Frontal cortex (tissue), 3 donors: ENCODE measurements at regions not wholly inside any gene's neighbourhood (a gene's known extent, or its start where the extent isn't known, plus 50 kb on each side); places are given as distances from the start of the nearest gene placed in this dataset.

Experiments
- DNase-seq, 2 donors: peaks; one replicate each; pipeline ENCODE4 v3.0.0; 2012; ENCODE audit warnings: low spot score in 2 of 2
- FAIRE-seq: peaks from 2 replicates; lab custom pipeline; 2012; peaks lifted over from hg19 to GRCh38; lab: Jason Lieb, UNC
- donor health status: control.
- donor health status: control.
- donor health status: control.

DNA sequence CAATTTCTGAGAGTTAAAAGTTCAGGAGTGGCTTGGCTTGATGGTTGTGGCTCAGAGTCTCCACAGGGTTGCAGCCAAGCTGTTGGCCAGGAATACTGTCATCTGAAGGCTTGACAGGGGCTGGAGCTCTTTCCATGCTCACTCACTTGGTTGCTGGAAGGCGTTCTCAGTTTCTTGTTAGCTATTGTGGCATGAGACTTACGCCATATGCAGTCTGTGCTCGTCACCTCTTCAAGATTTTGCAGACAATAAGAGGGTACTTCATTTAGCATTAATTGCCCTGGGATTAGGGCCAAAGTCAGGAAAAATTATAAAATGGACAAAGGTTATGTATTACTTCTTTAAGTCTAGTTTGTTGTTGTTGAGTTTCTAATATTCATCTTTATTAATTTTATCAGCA is 380.6 kb upstream of the MAP3K7 start:
- no peak for FAIRE-seq
- no peak for DNase-seq

DNA sequence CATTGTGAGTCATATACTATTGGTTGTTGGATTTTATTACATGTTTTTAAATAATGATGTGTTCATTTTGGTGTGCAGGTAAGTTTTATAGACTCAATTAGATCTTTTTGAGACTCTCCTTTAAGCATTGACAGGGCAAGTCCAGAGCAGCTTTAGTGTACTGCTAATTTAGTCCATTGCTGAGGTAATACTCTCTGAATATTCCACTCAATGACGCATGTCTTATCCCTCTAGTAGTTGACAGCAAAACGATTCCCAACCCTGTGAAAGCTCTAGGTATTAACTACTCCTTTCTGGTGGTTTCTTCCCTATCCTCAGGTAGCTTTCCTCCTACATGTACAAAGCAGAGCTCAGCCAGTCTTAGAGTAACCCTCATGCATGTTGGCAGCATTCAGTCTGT is 373.5 kb upstream of the MAP3K7 start:
- FAIRE-seq = no peak
- no peak for DNase-seq

DNA sequence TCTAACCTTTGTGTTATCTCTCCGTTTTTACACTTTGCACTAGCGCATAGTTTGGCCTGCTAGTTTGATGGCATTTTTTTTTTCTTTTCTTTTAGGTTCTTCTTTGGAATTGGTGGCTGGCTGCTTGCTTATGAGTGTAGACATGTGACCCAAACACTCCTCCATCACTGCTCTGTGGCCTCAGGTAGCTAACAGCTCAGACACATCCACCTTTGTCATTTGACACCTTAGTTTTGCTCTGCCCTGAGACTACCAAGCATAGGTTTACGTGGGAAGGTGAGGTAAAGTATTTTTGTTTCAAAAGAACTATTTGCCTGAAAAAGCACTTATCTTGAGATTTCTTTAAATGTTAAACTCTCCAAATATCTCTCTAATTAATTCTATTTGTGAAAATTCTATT is 368.4 kb upstream of the MAP3K7 start:
- DNase-seq (no peak), FAIRE-seq (no peak)

DNA sequence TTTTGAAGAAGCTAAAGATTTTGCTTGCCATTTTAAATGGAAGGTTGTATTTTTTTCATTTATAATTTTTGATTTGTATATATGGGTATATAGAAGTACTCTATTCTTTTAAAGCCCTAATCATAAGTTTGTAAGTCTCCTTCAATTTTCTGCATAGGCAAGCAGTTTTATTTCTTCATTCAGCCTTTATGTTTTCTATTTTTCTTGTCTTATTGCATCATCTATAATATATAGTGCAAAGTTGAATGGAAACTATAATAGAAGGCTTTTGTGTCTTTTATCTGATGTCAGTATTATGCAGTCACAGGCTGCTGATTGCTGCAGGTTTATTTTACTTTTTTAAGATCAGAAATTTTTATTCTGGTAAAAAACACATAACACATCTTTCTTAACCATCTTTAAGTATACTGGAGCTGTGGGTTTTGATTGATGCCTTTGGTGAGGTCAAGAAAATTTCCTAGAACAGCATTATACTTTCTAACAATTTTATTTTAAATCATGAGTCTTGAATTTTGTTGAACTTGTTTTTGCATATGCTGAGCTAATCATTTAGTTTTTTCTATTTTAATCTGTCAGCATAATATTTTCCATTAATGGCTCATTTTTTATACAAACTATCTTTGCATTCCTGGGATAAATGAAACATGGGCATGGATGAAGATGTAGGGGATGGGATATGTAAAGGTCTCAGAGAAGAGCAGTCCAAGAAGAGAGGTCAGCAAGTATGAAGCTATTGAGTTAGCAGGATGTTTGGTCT is 366.7 kb upstream of the MAP3K7 start:
- FAIRE-seq (no peak), DNase-seq (no peak)

DNA sequence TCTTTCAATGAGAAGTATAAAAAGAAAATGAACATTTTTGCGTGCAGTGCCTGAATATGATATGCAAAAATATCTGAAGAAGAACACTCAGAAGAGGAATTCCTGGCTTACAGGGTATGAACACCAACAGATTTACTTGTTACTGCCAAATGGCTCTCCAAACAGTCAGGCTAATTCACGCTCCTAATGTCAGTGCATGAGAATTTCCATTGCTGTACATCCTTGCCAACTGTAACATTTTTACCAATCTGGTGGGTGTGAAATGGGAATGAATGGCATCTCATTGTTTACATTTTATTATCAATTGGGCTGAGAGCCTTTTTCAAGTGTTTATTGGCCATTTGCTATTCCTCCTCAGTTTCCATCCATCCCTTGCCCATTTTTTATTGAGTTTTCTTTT is 365.3 kb upstream of the MAP3K7 start:
- DNase-seq (no peak), FAIRE-seq (no peak)

DNA sequence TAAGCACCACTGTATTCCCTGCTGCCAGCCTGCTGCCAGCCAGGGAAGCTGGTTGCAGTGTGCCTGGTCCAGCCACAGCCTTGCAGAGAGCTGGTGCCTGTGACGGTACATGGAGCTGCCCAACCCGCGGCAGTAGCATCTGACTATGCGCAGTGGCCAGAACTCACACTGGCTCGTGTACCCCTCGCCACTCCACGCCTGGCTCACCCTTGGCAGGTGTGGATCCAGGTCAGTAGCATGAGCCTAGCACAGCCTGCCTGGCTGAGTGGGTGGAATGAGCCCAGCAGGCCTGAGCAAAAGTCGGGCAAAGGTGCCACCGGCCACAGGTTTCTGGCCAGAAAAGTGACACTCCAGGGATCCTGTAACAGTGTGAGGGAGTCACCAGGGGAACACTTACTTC is 361.7 kb upstream of the MAP3K7 start:
- FAIRE-seq = no peak
- no peak for DNase-seq

DNA sequence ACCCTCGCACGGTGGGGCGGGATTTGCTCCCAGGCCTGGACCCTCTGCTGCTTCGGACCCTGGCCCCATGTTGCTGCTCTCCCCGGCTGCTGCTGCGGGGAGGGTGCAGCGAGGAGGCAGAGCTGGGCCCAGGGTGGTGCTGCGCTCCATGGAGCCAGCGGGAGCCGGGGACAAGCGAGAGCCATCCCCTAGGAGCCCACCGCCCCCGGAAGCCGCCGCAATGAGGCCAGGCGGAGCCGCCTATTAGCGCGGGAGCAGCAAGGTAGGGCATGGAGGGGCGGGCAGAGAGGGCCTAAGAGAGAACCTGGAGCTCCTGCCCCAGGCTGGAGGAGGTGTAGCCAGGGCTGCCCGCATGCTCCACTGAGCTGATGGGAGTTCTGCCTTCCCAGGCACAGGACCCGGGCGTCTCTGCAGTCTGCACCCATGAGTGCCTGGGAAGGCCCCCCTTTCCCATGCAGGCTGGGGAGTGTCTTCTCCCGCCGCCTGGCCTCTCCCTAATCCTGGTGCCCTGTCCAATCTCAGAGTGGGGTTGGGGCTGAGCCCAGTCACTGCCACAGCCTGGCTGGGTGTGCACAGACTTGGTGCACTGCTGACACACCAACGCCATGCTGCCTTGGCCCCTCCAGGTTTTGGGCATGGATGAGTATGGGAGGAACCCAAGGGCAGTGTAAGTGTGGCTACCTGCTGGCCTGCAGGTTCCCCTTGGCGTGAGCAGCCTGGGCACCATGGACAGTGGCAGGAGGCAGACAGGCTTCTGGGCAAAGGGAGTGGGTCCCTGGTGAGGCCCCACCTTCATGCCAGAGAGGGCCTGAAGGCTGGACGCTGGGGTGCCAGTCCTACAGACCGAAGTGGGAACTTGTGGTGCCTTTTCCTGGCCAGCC is 360.6 kb upstream of the MAP3K7 start:
- no peak for FAIRE-seq

DNA sequence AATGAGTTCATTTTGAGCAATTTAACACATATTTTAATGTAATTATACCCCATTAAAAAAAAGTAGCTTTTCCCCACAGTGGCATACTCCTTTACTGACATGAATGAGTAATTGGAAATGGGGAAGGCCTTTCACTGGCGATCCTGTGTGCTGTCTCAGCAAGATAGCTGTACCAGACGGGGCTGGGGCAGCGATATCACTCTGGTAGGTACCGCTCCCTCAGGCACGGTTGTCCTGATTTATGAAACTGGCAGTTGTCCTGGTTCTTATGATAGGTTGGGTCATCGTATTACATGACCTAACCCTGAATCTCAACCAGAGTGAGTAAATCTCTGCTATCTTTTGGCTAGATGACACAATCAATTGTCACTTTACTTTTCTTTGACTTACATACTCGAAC is 355.0 kb upstream of the MAP3K7 start:
- FAIRE-seq = no peak
- no peak for DNase-seq

More for the DNA sequence above, 360.6 kb upstream of the MAP3K7 start:
- DNase-seq = no peak

DNA sequence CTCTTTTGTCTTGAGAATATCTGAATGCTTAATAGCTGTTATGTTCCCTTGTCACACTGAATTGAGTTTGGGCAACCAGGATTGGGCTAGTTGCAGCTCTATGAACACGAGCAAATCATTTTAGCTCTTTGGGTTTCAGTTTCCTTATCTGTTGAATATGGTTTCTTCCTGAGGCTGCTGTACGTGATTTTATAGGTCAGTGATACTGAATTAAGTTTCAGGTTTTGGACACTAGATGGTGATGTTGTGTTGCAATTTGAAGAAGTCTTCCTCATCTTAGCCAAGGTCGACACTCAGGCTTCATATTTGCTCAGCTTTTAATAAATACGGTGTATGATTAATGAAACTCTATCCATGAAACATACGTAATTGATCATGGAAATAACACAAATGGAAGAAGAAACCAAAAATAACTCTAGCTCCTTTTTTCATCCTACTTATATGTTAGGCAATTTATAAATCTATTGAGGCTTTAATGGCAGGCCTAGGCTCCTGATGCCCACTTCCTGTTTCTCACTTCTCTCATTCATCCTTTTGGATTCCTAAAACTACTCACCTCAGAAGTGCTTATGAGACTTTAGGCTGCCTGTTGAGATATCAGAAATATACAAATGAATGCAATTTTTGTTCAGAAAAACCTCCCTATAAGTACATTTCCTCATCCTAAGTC is 354.1 kb upstream of the MAP3K7 start:
- DNase-seq = no peak
- FAIRE-seq = no peak

DNA sequence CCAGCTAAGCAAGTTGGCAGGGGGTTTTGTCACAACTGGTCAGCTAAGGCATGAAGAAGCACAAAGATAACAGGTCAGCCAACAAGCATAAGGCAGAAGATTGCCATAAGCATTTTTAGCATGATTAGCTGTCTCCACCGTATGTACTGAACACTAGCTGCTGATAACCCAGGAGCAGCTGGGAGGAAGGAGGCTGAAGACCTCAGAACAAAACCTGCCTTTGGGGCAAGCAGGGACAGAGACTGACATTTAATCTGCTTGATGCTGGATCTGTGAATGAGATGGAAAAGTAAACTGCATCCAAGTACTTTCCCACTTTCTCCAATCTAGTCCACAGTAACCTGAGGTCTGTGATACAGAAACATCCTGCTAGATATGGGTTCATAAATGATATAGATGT is 353.0 kb upstream of the MAP3K7 start:
- FAIRE-seq = no peak
- DNase-seq = no peak

DNA sequence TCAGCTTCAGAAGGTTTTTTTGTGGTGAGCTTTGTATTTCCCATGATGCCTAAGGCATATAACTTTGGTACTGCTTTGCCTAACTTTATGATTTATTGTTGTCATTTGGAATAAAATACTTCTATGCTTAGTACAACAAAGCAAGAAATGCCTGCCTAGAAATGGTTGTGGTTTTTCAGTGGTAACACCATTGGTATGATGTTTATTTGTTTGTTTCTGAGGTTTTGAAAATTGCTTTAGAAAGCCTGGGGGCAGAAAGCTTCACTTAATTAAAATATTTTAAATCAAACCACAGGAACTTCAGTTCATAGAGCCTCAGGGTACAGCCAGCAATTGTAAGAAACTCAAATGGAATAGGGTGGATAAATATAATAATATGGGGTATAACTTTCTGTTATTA is 351.2 kb upstream of the MAP3K7 start:
- FAIRE-seq (no peak), DNase-seq (no peak)

DNA sequence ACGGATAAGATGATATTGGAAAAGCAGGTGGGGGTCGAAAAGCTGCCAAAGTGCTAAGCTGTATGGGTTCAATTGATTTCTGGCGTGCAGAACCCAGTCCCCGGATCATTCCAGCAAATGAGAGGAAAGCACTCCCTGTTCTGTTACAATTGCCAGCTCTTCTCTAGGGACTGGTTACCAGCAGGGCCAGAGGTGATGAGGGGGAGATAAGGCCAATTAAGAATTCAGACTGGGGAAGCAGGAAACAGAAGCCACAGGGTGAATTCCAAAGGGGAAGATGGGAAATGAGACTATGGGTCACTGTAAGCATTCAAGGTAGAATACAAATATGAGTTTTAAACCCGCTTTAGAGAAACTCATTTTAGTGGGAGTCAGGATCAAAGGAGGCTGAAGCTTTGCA is 349.4 kb upstream of the MAP3K7 start:
- DNase-seq = no peak
- no peak for FAIRE-seq

DNA sequence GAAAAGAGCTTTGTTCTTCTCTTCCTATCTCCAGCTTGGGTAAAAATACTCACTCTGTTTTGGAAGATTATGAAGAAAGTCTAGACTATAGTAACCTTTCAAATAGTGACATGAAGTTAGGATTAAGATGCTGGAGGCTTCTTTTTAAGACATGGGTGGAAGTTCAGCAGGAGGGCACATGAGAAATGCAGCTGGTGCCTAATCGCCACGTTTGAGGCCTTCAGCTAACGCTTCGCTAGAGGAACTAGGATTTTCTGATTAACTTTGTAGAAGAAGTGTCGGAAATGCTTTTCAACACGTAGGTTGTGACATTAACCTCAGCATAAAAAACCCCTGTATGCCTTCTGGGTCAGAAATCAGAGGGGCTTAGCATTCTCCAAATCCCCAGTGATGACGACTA is 348.1 kb upstream of the MAP3K7 start:
- FAIRE-seq (no peak), DNase-seq (no peak)

DNA sequence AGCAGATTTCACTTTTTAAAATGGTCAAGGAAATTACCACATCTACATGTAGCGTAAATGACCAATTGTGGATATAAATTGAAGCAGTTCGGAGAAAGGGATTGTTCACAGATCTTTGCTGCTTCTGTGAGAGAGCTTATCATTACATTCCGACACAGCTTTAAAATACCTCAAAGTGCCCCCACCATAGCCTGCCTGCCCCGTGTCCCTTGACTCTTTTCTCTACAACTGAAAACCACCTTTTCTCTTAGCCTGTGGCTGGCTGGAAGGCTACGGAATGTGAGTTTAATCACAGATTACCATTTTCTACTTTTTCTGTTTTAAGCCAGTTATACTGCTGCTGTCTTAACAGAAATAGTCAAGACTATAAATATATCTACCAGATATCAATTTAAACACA is 347.2 kb upstream of the MAP3K7 start:
- DNase-seq (no peak), FAIRE-seq (no peak)

DNA sequence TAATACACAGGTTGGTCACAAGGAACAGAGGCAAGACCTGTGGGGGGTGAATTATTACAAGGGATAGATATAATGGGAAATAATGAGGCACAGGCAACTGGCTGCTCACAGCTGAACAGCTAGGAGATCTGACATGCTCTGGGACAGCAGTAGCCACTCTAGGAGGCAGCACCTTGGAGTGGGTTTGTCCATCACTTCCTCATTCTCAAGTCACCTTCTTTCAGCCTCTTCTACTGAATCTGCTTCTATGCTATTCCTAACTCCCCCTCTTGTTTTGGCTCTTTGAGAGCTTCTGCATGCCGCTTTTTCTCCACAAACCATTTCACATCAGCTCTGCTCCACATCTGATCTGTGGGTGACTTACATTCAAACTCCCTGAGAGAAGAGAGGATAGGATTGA is 345.5 kb upstream of the MAP3K7 start:
- DNase-seq (no peak), FAIRE-seq (no peak)

DNA sequence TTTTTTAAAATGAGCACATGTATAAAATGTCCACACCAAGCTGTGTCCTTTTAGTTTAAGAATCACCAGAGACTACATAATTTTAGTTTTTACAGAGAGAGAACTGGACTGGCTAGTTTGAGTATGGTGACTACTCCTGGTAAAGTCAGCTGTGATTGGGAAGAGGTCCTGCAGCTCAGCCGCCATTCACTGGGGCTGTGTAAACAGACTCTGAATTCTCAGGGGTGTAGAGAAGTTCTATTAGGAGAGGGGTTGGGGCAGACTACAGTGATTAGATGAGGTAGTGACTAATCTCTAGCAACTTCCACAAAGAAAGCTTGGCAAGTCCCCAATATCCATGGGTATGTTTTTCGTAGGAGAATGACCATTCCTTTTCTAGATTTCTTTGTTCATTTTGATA is 341.2 kb upstream of the MAP3K7 start:
- DNase-seq (no peak), FAIRE-seq (no peak)

DNA sequence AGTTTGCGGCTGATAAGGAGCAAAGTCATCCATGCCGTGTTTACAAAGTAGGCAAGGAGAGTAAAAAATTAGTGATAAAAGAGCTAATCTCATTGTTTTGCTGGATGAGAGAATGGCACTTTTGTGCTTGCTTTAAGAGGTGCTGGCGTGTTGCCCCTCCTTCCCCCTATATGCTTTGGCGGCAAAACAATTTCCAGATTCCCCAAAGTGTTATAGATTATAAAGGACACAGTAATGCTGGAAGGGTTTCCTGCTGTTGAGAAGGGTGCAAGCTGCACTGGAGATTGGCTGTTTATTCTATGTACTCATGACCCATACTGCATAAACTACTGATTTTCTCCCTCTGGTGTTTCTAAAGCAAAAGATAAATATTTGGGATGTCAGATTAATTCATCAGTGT is 338.9 kb upstream of the MAP3K7 start:
- DNase-seq (no peak), FAIRE-seq (no peak)

DNA sequence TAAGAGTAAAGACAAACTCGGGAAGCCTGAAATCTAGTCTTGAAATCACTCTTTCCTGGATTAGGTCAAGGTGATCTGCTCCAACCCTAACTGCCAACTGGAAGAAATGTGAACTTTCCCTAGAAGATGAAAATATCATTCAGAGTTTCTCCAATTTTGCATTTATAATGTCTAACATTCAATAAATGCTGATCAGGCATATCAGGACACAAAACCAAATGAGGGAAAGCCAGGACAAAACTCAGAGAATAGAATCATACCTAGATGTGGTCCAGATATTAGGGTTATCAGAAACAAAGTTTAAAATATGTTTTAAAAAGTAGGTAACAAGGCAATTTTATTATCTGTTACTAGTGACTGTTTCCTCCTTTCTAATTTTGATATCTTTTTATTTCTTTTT is 335.5 kb upstream of the MAP3K7 start:
- no peak for DNase-seq
- no peak for FAIRE-seq

DNA sequence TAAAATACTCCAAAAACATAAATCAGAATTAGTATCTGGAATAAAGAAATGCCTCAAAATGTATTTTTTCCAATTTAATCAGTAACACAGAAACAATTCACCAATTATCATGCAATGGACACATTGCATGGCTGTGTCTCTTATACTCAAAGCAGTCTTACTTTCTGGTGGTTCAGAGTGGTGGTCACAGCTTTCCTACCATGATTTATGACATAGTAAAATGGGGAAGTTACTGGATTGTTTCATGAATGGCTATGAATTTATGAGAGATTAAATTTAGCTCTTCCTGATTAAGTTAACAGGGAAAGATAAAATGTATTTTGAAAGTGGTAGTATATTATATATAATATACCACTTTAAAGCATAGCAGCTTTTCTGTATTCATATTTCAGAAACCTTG is 331.5 kb upstream of the MAP3K7 start:
- FAIRE-seq (no peak), DNase-seq (no peak)

DNA sequence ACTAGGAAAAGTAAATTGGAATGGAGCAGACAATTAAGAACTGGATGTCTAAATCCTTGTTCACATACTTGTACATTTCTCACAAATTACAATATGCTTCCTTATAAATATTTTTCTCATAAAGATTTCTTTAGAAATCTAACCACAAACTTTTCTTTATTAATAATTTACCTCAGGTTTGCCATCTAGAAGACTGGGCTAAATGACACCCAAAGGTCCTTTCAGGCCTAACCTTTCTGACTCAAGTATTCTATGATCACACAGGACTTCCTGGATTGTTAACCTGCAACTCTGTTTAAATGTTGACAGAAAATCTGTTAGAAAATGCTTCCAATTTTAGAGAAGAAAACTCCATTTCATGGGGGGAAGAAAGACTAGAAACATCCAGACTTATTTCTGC is 330.5 kb upstream of the MAP3K7 start:
- DNase-seq (no peak), FAIRE-seq (no peak)

DNA sequence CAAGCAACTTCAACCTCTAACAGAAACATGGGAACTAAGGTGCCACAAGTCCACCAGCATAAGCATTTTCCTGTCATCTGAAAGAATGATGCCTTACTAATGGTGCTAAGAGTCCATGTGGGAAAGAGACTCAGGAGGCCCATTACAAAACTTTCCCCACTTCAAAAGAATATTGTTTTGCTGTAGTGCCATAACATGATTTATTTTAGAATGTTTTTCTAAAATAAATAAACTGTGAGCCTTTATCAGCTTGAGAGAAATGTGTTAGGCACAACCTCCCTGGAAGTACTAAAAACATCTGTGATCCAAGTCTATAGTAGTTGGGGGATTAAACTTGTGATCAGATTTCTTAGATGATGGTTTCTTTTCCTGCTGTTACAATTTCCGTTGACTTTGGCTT is 330.1 kb upstream of the MAP3K7 start:
- FAIRE-seq = no peak

More for the DNA sequence above, 330.1 kb upstream of the MAP3K7 start:
- DNase-seq = no peak
